ENCODE measurements at regions not wholly inside any gene's neighbourhood (a gene's known extent, or its start where the extent isn't known, plus 50 kb on each side); places are given as distances from the start of the nearest gene placed in this dataset.
"Not testable (repeated sequence)": the region's sequence is repeated elsewhere in the genome, so short reads cannot be mapped to it uniquely, and the experiment has no call there.

DNA sequence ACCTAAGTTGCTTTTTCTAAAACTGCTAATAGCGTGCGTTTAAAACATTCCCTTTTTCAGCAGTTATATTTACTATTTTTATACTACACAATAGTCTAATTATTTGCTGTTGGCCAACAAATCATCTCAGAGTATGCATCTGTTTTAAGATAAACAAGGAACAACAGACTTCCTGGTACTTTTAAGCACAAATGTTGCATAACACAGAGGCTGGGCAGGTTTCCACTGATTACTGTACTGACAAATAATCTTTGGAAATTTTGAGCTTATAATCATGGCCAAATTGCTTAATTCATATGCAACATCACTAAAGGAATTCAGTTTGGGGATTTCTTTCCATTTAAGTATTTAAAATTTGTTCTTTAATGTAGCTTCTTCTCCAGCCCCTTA is 737.4 kb upstream of the SALL3 start:
- no peak for DNase-seq
- ATAC-seq = no peak
- no peaks in the 10 kb centered on the region for H3K36me3 Mint-ChIP-seq (ENCODE audit: low read depth)
- no peak overlapping the region for H3K27ac Mint-ChIP-seq
- no peaks in the 10 kb centered on the region for H3K9me3 ChIP-seq (ENCODE audit: control insufficient read depth, low read length, poor library complexity, severe bottlenecking)
- H3K4me1 Mint-ChIP-seq = no peaks in the 10 kb centered on the region
- H3K4me3 Mint-ChIP-seq = no peak overlapping the region
- no peaks in the 10 kb centered on the region for H3K27me3 Mint-ChIP-seq

DNA sequence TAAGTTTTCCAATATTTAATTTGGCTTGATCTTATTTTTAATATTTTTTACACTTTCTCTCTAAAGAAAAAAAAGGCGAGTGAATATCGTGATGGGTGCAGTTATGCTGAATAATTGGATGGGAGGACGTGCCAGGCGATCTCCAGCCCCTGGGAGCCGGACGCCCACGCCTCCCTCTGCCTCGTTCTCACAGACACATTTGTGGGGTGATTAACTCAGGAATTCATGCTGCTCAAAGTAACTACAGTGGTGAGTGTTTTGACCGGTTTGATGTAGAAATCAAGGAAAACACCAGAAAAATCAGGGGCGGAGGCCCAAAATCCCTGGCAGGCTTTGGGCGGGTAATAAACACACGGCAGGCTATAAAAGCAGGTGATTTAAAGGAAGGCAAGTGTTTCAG is 736.8 kb upstream of the SALL3 start:
- DNase-seq (no peak), ATAC-seq (no peak)
- no peaks in the 10 kb centered on the region for H3K9me3 ChIP-seq (ENCODE audit: control insufficient read depth, low read length, poor library complexity, severe bottlenecking)
- Mint-ChIP-seq H3K27me3 (no peaks in the 10 kb centered on the region), H3K4me1 (no peaks in the 10 kb centered on the region), H3K27ac (no peak overlapping the region), H3K4me3 (no peak overlapping the region), H3K36me3 (ENCODE audit: low read depth) (no peaks in the 10 kb centered on the region)

DNA sequence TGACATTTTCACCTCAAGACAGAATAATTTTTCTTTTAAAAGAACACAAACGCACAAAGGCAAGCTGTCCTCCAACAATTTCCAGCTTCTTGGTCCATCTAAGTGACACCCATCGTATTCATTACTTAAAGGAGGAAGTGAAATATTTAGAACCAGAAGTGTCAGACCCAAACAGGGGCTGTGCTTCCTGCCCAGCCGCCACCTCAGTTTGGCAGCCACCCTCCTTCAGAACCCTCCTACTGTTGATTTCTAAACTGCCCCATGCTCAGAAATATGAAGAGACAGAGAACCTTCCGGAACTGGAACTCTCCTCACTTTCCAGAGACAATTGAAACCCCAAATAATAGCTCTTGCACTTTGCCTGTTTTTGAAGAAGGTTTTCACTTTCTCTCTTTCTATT is 734.8 kb upstream of the SALL3 start:
- no peaks in the 10 kb centered on the region for H3K36me3 Mint-ChIP-seq (ENCODE audit: low read depth)
- no peak overlapping the region for H3K27ac Mint-ChIP-seq
- H3K4me3 Mint-ChIP-seq = no peak overlapping the region
- H3K4me1 Mint-ChIP-seq = no peaks in the 10 kb centered on the region
- H3K27me3 Mint-ChIP-seq = no peaks in the 10 kb centered on the region
- H3K9me3 ChIP-seq (ENCODE audit: control insufficient read depth, low read length, poor library complexity, severe bottlenecking) = no peaks in the 10 kb centered on the region
- DNase-seq (no peak), ATAC-seq (no peak)

DNA sequence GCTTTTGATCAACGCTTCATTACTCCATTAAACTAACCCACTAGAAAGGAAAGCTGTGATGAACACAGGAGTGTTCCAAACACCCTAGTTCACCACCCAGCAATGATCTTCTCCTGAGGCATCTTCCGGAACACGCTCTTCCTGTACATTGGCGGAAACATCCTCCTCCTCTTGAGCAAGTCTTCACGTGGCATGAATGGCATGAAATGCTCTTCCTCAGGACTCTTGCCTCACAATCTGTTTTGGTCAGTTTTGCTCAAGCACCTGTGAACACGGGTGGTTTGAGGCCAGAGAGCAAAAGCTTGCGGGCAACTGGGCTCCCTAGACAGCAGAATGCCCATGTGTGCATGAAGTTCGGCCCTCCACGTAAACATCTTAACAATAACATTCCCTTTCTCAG is 734.2 kb upstream of the SALL3 start:
- no peaks in the 10 kb centered on the region for H3K9me3 ChIP-seq (ENCODE audit: control insufficient read depth, low read length, poor library complexity, severe bottlenecking)
- Mint-ChIP-seq H3K27me3 (no peaks in the 10 kb centered on the region), H3K4me3 (no peak overlapping the region), H3K4me1 (no peaks in the 10 kb centered on the region), H3K36me3 (ENCODE audit: low read depth) (no peaks in the 10 kb centered on the region), H3K27ac (no peak overlapping the region)
- DNase-seq (no peak), ATAC-seq (no peak)

DNA sequence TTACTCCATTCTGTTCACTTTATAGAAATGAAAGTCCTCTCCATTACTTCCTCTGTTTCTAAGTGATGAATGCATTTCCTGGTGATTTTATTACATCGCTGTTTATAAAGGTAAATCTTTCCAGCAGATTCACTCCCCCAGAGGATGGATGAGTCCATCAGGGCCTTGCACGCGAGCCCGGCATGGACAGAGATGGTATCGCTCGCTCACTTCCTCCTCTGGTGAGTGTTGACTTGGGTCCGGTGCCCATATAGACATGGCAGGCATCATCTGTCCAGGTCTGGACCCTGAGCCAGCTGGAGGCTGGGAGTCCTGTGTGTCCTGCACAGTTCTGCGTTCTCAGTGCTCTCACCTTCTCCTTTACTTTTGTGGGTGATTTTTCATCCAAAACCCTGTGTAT is 733.6 kb upstream of the SALL3 start:
- H3K4me3 Mint-ChIP-seq = no peak overlapping the region
- no peak overlapping the region for H3K27ac Mint-ChIP-seq
- H3K4me1 Mint-ChIP-seq = no peaks in the 10 kb centered on the region

DNA sequence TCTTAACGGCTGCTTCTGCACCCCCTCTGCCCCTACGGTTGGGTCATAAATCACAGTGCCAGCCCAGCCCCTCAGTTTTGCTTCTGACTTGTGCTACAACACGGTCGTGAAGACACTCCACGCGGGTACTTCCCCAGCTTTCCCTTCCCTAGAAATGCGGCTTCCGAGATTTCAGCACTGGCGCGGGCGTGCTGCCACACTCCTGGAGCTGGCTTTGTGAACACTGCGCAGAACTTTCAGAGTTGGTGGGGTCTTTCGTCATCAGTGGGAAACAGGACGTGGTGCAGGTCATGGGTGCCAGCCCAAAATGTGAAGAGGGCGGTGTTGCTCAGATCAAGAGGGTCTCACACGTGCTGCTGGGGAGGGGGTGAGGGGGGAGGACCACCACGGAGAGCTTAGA is 733.0 kb upstream of the SALL3 start:
- no peak for DNase-seq
- no peaks in the 10 kb centered on the region for H3K9me3 ChIP-seq (ENCODE audit: control insufficient read depth, low read length, poor library complexity, severe bottlenecking)
- Mint-ChIP-seq H3K27ac (no peak overlapping the region), H3K4me1 (no peaks in the 10 kb centered on the region), H3K27me3 (no peaks in the 10 kb centered on the region), H3K4me3 (no peak overlapping the region), H3K36me3 (ENCODE audit: low read depth) (no peaks in the 10 kb centered on the region)
- no peak for ATAC-seq

More for the DNA sequence above, 733.6 kb upstream of the SALL3 start:
- no peak for ATAC-seq
- DNase-seq = no peak
- Mint-ChIP-seq H3K36me3 (ENCODE audit: low read depth) (no peaks in the 10 kb centered on the region), H3K27me3 (no peaks in the 10 kb centered on the region)
- H3K9me3 ChIP-seq (ENCODE audit: control insufficient read depth, low read length, poor library complexity, severe bottlenecking) = no peaks in the 10 kb centered on the region

DNA sequence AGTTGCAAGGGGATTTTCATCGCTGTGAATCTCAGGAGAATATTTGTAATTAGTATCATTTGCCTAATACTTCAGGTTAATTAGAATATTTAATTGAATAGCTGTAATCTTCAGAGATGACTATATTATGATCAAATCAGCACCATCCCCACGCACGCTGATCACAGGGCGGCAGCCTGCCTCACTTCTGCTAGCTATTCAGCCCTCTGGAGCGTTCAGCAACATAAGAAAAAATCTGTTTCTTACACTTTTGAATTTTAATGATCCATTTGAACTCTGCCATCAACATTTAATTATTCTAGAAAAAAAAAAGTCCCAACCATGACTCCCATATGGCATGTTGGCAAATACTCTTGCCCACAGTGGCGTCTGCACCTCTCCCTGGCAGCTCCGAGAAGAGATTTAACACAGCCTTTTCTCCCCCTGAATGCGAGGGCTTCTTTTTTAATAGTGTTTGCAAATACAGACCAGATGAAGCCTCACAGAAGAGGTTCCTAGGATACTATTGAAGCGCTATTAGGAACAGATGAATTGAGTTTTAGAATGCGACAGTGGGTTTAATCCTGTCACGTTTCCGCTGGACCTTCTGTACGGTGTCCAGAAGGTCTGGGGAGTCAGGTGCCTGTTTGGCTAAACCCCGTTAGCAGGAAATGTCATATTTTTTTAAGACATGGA is 731.9 kb upstream of the SALL3 start:
- Mint-ChIP-seq H3K4me1 (no peaks in the 10 kb centered on the region), H3K27ac (no peak overlapping the region), H3K4me3 (no peak overlapping the region), H3K36me3 (ENCODE audit: low read depth) (no peaks in the 10 kb centered on the region), H3K27me3 (no peaks in the 10 kb centered on the region)
- no peaks in the 10 kb centered on the region for H3K9me3 ChIP-seq (ENCODE audit: control insufficient read depth, low read length, poor library complexity, severe bottlenecking)
- DNase-seq (no peak), ATAC-seq (no peak)

DNA sequence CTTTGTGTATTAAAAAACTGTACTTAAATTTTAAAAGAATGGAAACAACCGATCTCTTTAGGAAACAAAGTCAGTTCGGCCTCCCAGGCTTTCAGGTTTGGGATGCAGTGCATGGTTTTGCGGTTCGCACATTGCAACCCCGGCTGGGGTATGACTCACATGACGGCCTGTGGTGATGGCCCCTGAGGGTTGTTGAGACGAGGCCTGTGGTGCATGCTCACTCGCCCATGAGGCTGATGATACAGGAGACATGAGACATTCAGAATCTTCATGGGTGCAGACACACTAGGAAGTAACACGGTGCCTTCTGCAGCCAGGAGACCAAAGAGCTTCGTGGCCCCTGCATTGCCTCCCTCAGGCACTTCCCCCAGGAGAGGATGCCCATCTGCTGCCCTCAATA is 724.6 kb upstream of the SALL3 start:
- H3K9me3 ChIP-seq (ENCODE audit: control insufficient read depth, low read length, poor library complexity, severe bottlenecking) = no peaks in the 10 kb centered on the region
- DNase-seq = no peak
- Mint-ChIP-seq H3K4me1 (no peaks in the 10 kb centered on the region), H3K36me3 (ENCODE audit: low read depth) (no peaks in the 10 kb centered on the region), H3K27me3 (no peaks in the 10 kb centered on the region), H3K4me3 (no peak overlapping the region), H3K27ac (no peak overlapping the region)
- ATAC-seq = no peak

DNA sequence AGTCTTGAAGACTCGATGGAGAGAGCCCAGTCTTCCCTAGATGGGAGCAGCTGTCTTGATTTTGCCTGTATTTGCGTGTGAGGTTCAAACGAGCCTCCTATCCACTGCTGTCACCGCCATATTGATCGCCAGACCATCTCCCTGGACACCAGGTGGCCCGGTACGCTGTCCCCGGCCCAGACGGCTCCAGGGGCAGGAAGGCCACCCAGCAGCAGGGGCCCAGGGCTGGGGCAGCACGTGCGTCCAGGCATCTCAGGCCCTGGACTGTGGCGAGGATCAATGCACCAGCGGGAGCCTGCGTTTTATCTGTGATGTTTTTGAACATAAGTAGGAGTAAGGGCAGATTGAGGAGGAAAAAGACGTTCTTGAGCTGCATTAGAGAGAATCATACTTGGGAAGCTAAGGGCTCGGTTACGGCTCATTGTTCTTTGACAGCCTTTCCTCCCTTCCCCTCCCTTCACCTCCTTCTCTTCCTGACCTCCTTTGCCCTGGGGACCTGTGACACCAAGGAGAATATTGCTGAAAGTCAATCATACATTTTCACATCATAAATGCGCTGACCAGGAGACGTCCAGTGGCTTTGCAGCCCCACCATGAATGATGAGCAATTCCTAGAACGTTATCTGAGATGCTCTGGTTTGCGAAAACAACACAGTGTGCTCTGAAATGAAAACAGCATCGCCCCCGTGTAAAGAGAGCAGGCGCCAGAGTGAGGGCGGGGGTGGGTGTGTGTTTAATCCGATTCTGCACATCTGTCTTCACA is 711.2 kb upstream of the SALL3 start:
- Mint-ChIP-seq H3K27me3 (no peaks in the 10 kb centered on the region), H3K4me1 (no peaks in the 10 kb centered on the region), H3K36me3 (ENCODE audit: low read depth) (no peaks in the 10 kb centered on the region), H3K27ac (no peak overlapping the region), H3K4me3 (no peak overlapping the region)
- DNase-seq (no peak), ATAC-seq (no peak)
- H3K9me3 ChIP-seq (ENCODE audit: control insufficient read depth, low read length, poor library complexity, severe bottlenecking) = no peaks in the 10 kb centered on the region

DNA sequence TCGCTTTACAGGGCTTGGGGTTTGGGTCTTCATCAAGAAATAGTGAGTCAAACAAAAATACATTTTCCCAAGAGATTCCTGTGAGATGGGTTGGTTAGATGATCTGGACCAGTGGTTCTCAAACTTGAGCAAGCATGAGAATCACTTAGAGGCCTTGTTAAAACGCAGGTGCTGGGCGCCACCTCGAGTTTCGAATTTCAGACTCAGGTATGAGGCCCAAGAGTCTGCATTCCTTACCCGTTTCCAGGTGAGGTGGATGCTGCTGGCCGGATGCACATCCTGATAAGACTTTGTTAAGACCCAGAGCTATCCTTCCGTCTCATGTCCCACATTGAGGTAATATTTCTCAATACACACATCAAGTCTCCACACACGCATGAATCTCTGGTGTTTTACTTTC is 707.8 kb upstream of the SALL3 start:
- ATAC-seq (no peak), DNase-seq (no peak)
- H3K9me3 ChIP-seq (ENCODE audit: control insufficient read depth, low read length, poor library complexity, severe bottlenecking) = no peaks in the 10 kb centered on the region
- Mint-ChIP-seq H3K27me3 (no peaks in the 10 kb centered on the region), H3K4me1 (no peaks in the 10 kb centered on the region), H3K27ac (no peak overlapping the region), H3K36me3 (ENCODE audit: low read depth) (no peaks in the 10 kb centered on the region), H3K4me3 (no peak overlapping the region)

DNA sequence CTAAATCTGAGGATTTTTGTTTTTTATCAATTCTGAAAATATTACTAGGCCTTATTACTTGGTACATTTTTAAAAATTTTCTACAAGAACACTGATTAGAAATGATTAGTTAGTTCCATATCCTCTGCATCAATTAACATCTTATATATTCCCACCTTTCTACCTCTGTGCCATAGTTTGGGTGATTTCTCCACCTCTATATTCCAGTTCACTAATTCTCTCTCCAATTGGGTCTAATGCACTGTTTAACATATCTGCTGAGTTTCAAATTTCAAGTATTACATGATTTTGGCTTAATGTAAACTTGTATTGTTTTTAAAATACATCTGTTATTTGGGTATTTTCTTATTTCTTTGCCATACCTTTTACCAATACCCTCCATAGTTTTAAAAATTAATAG is 705.7 kb upstream of the SALL3 start:
- Mint-ChIP-seq H3K27ac (no peak overlapping the region), H3K4me3 (no peak overlapping the region), H3K36me3 (ENCODE audit: low read depth) (no peaks in the 10 kb centered on the region), H3K4me1 (no peaks in the 10 kb centered on the region), H3K27me3 (no peaks in the 10 kb centered on the region)
- no peak for DNase-seq
- no peak for ATAC-seq
- H3K9me3 ChIP-seq (ENCODE audit: control insufficient read depth, low read length, poor library complexity, severe bottlenecking) = no peaks in the 10 kb centered on the region

DNA sequence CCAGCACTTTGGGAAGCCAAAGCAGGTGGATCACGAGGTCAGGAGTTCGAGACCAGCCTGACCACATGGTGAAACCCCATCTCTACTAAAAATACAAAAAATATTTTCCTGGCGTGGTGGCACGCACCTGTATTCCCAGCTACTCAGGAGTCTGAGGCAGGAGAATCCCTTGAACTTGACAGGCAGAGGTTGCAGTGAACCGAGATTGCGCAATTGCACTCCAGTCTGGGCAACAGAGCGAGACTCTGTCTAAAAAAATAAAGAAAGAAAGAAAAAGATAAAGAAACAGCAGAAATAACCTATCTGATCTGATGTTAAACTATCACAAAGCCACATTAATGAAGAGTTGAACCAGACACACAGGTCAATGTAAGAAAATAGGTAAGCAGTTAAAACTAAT is 696.2 kb upstream of the SALL3 start:
- H3K4me1 Mint-ChIP-seq; ATAC-seq; H3K9me3 ChIP-seq (ENCODE audit: control insufficient read depth, low read length, poor library complexity, severe bottlenecking); DNase-seq; H3K4me3 Mint-ChIP-seq; H3K36me3 Mint-ChIP-seq (ENCODE audit: low read depth); H3K27me3 Mint-ChIP-seq; H3K27ac Mint-ChIP-seq: not testable (repeated sequence)

DNA sequence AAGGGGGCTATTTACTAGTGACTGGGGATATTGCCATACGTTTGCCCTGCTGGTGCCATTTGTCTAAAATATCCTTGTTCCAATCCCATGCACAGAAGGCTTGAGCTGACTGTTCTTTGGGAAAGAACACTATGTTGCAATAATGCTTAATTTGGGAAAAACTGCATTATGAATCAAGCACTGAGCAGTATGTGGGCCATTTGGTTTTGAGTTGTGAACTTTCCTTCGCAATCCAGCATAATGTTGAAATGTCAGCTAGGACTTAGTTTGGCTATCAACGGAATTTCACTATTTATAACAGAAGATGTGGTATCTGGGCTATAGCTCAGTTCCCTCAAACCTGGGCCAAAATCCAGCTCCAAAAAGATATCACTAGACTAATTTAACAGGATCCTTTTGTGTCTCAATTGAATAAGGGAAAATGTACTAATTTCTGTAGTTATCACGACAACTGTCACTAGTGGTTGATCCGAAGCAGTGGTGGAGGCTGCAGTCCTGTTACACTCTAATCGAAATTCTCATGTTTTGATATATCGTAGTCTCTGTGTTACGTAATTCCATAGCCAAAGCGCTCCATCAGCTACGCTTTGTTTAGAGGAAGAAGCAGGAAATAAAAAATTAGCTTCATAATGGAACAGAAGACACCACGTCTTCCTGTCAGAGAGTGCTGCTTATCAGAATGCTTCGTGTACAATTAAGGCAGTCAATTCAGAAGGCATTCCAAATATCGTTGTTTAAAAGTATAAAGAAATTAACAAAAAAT is 686.8 kb upstream of the SALL3 start:
- Mint-ChIP-seq H3K36me3 (ENCODE audit: low read depth) (no peaks in the 10 kb centered on the region), H3K4me3 (no peak overlapping the region), H3K4me1 (no peaks in the 10 kb centered on the region), H3K27me3 (no peaks in the 10 kb centered on the region), H3K27ac (no peak overlapping the region)
- no peak for DNase-seq
- no peaks in the 10 kb centered on the region for H3K9me3 ChIP-seq (ENCODE audit: control insufficient read depth, low read length, poor library complexity, severe bottlenecking)
- no peak for ATAC-seq

Measured in T-helper 17 cell (primary cell).